ENCODE measurements at regions not wholly inside any gene's neighbourhood (a gene's known extent, or its start where the extent isn't known, plus 50 kb on each side); places are given as distances from the start of the nearest gene placed in this dataset.

- no peak for DNase-seq (ENCODE audit: low read depth in 1 of 2, low spot score in 2 of 2)
- no peak overlapping the region for H2BK15ac ChIP-seq (ENCODE audit: low read length)
- TF ChIP-seq PHF8 (conservative IDR thresholded peaks at IDR 0.05; ENCODE audit: low read depth, low read length) (no peak), POLR2A (IDR thresholded peaks at IDR 0.05; ENCODE audit: control extremely low read depth in 1 of 2, low read depth in 2 of 2, low read length in 2 of 2) (no peak), RFX5 (IDR thresholded peaks at IDR 0.05; ENCODE audit: borderline replicate concordance, low read depth, low read length) (no peak), TAF1 (IDR thresholded peaks at IDR 0.05; ENCODE audit: low read depth, low read length) (no peak), ASH2L (IDR thresholded peaks at IDR 0.05; ENCODE audit: low read length) (no peak), NRF1 (IDR thresholded peaks at IDR 0.05; ENCODE audit: low read depth, low read length) (no peak), BCL11A (IDR thresholded peaks at IDR 0.05; ENCODE audit: low read depth in 2 of 2, low read length in 2 of 2) (no peak), JUND (IDR thresholded peaks at IDR 0.05; ENCODE audit: low read length) (no peak), ATF3 (IDR thresholded peaks at IDR 0.05; ENCODE audit: insufficient read depth, low read depth, low read length) (no peak), RAD21 (IDR thresholded peaks at IDR 0.05 in 1 of 2, conservative IDR thresholded peaks at IDR 0.05 in 1 of 2; ENCODE audit: low read depth in 2 of 2, low read length in 2 of 2) (no peak), CHD2 (IDR thresholded peaks at IDR 0.05; ENCODE audit: low read length) (no peak), CHD1 (IDR thresholded peaks at IDR 0.05; ENCODE audit: low read depth, low read length) (no peak), TCF12 (IDR thresholded peaks at IDR 0.05; ENCODE audit: low read depth, low read length) (no peak), CTBP2 (IDR thresholded peaks at IDR 0.05; ENCODE audit: borderline replicate concordance, insufficient read depth, insufficient read length, low read length) (no peak), GTF2F1 (IDR thresholded peaks at IDR 0.05; ENCODE audit: borderline replicate concordance, low read depth, low read length) (no peak)
- H3K4me1 ChIP-seq (replicated peaks in 1 of 4; ENCODE audit: control insufficient read depth in 3 of 4, insufficient read depth in 4 of 4, low read length in 3 of 4), result no peaks in the 10 kb centered on the region
- no peak overlapping the region for H3K18ac ChIP-seq (ENCODE audit: extremely low read depth, low read length)
- no peaks in the 10 kb centered on the region for H3K36me3 ChIP-seq (ENCODE audit: control insufficient read depth in 2 of 4, insufficient read depth in 4 of 4, low read length in 3 of 4)
- no peaks in the 10 kb centered on the region for H3K79me2 ChIP-seq (ENCODE audit: control insufficient read depth in 1 of 2, insufficient read depth in 2 of 2, low read length in 2 of 2)
- H2BK120ac ChIP-seq (replicated peaks; ENCODE audit: low read depth, low read length), result no peak overlapping the region
- H3K14ac ChIP-seq (ENCODE audit: insufficient read length), result no peak overlapping the region
- no peak overlapping the region for H3K23ac ChIP-seq (ENCODE audit: insufficient read length)
- no peaks in the 10 kb centered on the region for H3K79me1 ChIP-seq (ENCODE audit: low read depth, low read length)
- H2AFZ ChIP-seq (ENCODE audit: low read length), result no peak overlapping the region
- H4K20me1 ChIP-seq (replicated peaks in 1 of 2; ENCODE audit: control insufficient read depth in 1 of 2, insufficient read depth in 2 of 2, low read length in 2 of 2), result no peaks in the 10 kb centered on the region
- no peak overlapping the region for H2BK5ac ChIP-seq (ENCODE audit: low read depth, low read length)
- H3K4me3 ChIP-seq (ENCODE audit: extremely low read depth in 1 of 4, insufficient read depth in 2 of 4, low read depth in 3 of 4, low read length in 4 of 4), result no peak overlapping the region
- H2AK5ac ChIP-seq (ENCODE audit: low read depth, low read length), result no peak overlapping the region
- no peak overlapping the region for H4K5ac ChIP-seq (ENCODE audit: insufficient read length, low read depth, low read length)
- no peaks in the 10 kb centered on the region for H3K23me2 ChIP-seq (ENCODE audit: low read depth, low read length)
- H3K27me3 ChIP-seq (replicated peaks in 1 of 4; ENCODE audit: control insufficient read depth in 3 of 4, extremely low read depth in 1 of 4, insufficient read depth in 3 of 4, low read length in 3 of 4), result no peaks in the 10 kb centered on the region
- 93% methylated on average over 3 of the region's 3 CpGs; no CpG with 5 or more reads in 1 of the 2 experiments for WGBS, 2 experiments (ENCODE audit: extremely low coverage in 1 of 2, insufficient coverage in 1 of 2, insufficient read length in 1 of 2, insufficient replicate concordance in 2 of 2, low coverage in 1 of 2, low lambda C conversion rate in 2 of 2, missing lambda C conversion rate in 1 of 2)
- no peak overlapping the region for H3K4ac ChIP-seq (replicated peaks; ENCODE audit: insufficient read length, low read depth, low read length)
- no peak overlapping the region for H2BK12ac ChIP-seq (ENCODE audit: low read depth, low read length)
- no peak overlapping the region for H3K56ac ChIP-seq (replicated peaks; ENCODE audit: insufficient read length, low read depth, low read length)
- H2BK20ac ChIP-seq (ENCODE audit: low read length), result no peak overlapping the region
- no peak overlapping the region for H4K8ac ChIP-seq (ENCODE audit: extremely low read depth, insufficient read depth, low read length)
- ChIA-PET CTCF (ENCODE audit: partially characterized antibody) (interaction anchor here (1.6 to 1.9 kb wide), 2 partner anchors 25 to 249 kb away, joined by 3 to 5 read pairs; no protein-coding TSS in a partner anchor), POLR2A (ENCODE audit: partially characterized antibody) (no interaction called here)
- H4K91ac ChIP-seq (replicated peaks; ENCODE audit: insufficient read length, low read length), result no peak overlapping the region
- no peak for FAIRE-seq
- H3K4me2 ChIP-seq (ENCODE audit: insufficient read depth in 1 of 2, low read depth in 2 of 2, low read length in 2 of 2), result no peak overlapping the region
- no peaks in the 10 kb centered on the region for H3K9me3 ChIP-seq (ENCODE audit: insufficient read depth in 2 of 2, low read depth in 1 of 2, low read length in 1 of 2)
- no peak overlapping the region for H3K27ac ChIP-seq (ENCODE audit: low read depth, low read length)
- H3K9ac ChIP-seq (replicated peaks in 1 of 4; ENCODE audit: extremely low read depth in 1 of 4, low read depth in 3 of 4, low read length in 3 of 4), result no peak overlapping the region
Observed at GRCh38 chr7:85805249-85805648, 618.4 kb upstream of the SEMA3D start.

All from H1 (cell line).